ENCODE measurements at regions not wholly inside any gene's neighbourhood (a gene's known extent, or its start where the extent isn't known, plus 50 kb on each side); places are given as distances from the start of the nearest gene placed in this dataset.
"Not testable (repeated sequence)": the region's sequence is repeated elsewhere in the genome, so short reads cannot be mapped to it uniquely, and the experiment has no call there.

GRCh38 chr15:101876031-101876430, 64.0 kb downstream of the OR4F15 start:
- DNase-seq (ENCODE audit: low read depth in 3 of 3): not testable (repeated sequence)

GRCh38 chr15:101877649-101878048, 65.6 kb downstream of the OR4F15 start:
- not testable (repeated sequence) for DNase-seq (ENCODE audit: low read depth in 3 of 3)

DNA sequence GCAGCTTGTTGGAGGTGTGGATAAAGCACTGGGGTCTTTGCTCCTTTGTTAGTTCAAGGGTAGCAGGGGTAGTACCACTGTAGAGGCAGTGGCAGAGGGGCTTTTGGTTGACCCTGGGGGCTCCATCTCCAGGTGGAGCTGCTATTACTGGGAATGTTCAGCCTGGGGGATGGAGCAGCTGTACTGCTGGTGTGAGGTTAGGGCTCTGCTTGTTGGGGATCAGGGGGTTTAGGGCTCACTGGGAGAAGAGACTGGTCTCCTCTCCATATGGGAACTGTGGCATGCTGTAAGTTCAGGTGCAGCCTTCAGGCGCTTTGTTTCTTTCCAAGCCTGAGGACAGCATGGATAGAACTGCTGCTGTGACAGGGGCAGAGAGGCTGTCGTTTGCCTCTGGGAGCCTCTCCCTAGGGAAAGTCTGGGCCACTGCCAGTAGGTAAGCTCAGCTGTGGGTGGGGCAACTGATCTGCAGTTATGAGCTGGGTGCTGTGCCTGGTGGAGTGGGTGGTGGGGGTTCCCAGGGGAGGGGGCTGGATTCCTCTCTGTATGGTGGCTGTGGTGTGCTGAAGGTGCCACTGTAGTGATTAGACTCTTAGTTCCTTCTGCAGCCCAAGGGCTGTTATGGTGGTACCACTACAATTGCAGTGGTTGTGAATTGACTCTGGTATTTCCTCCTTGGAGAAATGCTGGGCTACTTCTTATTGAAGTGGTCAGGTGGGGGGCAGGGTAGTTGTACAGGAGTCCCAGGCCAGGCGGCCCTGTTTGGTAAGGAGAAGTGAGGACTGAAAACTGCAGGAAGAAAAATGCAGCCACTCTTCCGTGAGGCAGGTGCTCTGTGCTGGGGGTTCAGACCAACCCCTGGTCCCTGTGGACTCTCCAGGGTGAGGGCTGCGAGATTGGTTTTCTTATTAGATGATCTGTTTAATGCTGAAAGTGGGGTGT, 100.6 kb downstream of the OR4F15 start:
- DNase-seq (ENCODE audit: low read depth in 3 of 3): not testable (repeated sequence)

DNA sequence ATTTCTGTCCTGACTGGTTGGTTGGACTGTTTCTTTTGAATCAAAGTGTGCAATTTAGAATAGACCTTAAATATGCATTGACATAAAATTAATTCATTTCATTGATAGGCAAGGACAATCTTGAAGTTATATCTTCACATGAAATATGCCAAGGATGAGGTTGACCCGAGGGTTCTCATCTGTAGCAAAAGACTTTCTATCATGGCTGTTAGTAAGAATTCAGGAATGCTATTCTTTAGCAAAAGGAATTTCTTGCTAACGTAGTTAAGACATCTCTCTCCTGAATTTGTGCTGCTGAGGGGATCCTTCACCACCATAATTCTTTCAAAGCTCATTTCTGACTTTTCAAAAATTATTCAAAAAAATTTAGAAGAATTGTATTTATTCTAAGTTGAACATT, 112.6 kb downstream of the OR4F15 start:
- DNase-seq (ENCODE audit: low read depth in 3 of 3): not testable (repeated sequence)

- DNase-seq (ENCODE audit: low read depth in 3 of 3): not testable (repeated sequence)
Observed at GRCh38 chr15:101934506-101934905, 122.5 kb downstream of the OR4F15 start.

DNA sequence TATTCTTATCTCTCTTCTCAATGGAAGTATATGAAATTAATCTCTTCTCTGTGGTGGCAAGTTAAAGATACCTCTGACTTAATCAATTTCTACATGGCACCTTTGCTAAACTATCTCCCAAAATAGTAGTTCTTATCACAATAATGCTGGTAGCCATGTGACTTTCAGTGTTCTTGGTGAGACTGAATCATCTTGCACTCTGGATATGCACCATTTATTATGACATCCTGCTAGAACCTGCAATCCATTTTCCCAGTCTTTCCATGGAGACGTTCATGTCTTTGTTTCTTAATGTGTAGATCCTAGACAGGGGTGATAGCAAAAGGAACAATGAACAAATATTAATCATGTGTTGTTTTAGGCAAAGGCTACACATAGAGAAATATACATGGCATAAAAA, 125.4 kb downstream of the OR4F15 start:
- DNase-seq (ENCODE audit: low read depth in 3 of 3): not testable (repeated sequence)

DNA sequence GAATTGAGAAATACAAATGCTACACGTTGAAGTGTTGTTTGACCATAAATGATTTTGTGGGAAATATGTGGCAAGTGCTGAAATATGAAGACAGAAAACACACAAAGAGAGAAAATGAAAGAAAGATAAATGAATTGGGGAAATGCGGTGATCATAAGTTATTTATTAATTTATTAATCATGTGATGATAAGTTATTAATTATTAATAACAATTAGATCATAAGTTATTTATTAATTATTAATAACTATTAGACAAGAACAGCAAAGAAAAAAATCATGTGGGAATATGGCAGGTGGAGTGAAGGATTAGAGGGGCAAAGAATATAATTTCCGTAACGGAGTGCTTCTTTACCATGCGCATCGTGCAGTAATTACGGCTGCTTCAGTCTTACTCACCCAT, 126.6 kb downstream of the OR4F15 start:
- DNase-seq (ENCODE audit: low read depth in 3 of 3): not testable (repeated sequence)

GRCh38 chr15:101945896-101946295, 133.9 kb downstream of the OR4F15 start:
- DNase-seq (ENCODE audit: low read depth in 3 of 3): not testable (repeated sequence)

- DNase-seq (ENCODE audit: low read depth in 3 of 3): not testable (repeated sequence)
Observed at GRCh38 chr15:101948491-101949010, 136.5 kb downstream of the OR4F15 start.

GRCh38 chr15:101949380-101950065, 137.5 kb downstream of the OR4F15 start:
- not testable (repeated sequence) for DNase-seq (ENCODE audit: low read depth in 3 of 3)

- DNase-seq (ENCODE audit: low read depth in 3 of 3): not testable (repeated sequence)
Observed at GRCh38 chr15:101953993-101954392, 142.0 kb downstream of the OR4F15 start.

DNA sequence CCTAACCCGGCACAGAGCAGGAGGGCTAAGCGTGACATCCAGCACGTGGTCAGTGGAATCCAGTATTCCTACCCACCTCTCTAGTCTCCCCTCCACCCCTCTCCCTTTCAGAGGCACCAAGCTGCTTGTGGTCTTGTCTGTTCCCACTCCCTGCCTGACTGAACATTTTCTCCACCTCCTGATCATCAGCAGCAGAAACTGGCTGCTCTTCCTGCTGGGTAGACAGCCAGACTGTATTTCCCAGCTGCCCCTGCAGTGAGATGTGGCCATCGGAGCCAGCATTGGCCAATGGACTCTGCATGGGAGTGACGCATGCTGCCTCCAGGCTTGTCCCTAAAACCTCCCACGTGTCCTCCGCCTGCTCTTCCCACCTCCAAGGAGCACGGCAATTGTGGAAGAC, 143.8 kb downstream of the OR4F15 start:
- not testable (repeated sequence) for DNase-seq (ENCODE audit: low read depth in 3 of 3)

GRCh38 chr15:101958656-101959055, 146.7 kb downstream of the OR4F15 start:
- DNase-seq (ENCODE audit: low read depth in 3 of 3): not testable (repeated sequence)

GRCh38 chr15:101961263-101961662, 149.3 kb downstream of the OR4F15 start:
- not testable (repeated sequence) for DNase-seq (ENCODE audit: low read depth in 3 of 3)

- DNase-seq (ENCODE audit: low read depth in 3 of 3): not testable (repeated sequence)
Observed at GRCh38 chr15:101961765-101962164, 149.8 kb downstream of the OR4F15 start.

DNA sequence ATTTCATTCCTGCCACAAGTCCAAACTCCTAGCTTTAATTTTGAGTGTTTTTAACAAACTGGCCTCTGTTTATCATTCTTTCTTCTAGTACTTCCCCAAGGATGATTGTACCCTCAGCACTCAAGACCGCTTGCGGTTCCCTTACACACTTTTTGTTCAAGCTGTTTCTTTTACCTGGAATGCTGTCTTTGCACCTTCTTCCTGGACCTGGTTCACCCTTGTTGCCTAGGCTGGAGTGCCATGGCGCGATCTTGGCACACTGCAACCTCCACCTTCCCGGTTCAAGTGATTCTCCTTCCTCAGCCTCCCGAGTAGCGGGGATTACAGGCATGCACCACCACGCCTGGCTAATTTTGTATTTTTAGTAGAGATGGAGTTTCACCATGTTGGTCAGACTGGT, 151.7 kb downstream of the OR4F15 start:
- not testable (repeated sequence) for DNase-seq (ENCODE audit: low read depth in 3 of 3)

GRCh38 chr15:101965353-101965752, 153.4 kb downstream of the OR4F15 start:
- not testable (repeated sequence) for DNase-seq (ENCODE audit: low read depth in 3 of 3)

DNA sequence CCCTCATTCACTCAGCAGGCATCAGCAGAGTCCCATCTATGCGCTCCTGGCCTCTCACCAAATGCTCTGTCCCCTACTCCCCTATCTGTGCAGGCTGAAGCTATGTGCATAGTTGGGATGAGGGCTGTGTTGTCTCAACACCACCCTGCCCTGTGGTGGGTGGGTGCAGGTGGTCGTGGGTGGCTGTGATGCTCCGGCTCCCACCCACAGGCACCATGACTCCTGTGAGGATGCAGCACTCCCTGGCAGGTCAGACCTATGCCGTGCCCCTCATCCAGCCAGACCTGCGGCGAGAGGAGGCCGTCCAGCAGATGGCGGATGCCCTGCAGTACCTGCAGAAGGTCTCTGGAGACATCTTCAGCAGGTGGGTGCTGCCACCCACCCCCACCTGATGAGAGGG, 153.9 kb downstream of the OR4F15 start:
- DNase-seq (ENCODE audit: low read depth in 3 of 3): not testable (repeated sequence)

DNA sequence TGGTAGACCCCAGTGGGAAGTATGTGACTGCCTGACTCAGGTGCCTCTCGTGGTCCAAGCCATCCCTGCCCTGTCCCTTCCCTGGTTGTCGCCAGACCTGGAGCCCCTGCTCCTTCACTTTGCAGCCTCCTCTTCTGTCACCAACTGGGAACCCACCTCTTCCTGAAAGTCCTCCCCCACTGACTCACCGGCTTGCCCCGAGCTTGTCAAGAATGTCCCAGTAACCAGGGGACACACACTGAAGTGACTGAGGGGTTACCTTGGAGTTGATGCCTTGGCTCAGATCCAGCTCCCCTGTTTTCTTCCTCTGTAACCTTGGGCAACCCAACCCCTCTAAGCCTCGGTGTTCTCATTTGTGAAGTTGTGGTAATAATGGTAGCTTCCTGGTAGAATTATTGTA, 155.4 kb downstream of the OR4F15 start:
- not testable (repeated sequence) for DNase-seq (ENCODE audit: low read depth in 3 of 3)

- not testable (repeated sequence) for DNase-seq (ENCODE audit: low read depth in 3 of 3)
Observed at GRCh38 chr15:101970605-101971004, 158.6 kb downstream of the OR4F15 start.

- not testable (repeated sequence) for DNase-seq (ENCODE audit: low read depth in 3 of 3)
Observed at GRCh38 chr15:101977281-101977680, 165.3 kb downstream of the OR4F15 start.

DNA sequence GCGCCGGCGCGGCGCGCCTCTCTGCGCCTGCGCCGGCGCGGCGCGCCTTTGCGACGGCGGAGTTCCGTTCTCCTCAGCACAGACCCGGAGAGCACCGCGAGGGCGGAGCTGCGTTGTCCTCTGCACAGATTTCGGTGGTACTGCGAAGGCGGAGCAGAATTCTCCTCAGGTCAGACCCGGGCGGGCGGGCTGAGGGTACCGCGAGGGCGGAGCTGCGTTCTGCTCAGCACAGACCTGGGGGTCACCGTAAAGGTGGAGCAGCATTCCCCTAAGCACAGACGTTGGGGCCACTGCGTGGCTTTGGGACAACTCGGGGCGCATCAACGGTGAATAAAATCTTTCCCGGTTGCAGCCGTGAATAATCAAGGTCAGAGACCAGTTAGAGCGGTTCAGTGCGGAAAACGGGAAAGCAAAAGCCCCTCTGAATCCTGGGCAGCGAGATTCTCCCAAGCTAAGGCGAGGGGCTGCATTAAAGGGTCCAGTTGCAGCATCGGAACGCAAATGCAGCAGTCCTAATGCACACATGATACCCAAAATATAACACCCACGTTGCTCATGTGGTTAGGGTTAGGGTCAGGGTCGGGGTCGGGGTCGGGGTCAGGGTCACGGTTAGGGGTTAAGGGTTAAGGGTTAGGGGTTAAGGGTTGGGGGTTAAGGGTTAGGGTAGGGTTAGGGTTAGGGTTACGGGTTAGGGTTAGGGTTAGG, 168.4 kb downstream of the OR4F15 start:
- DNase-seq (ENCODE audit: low read depth in 3 of 3): peak in 1 of 3 experiments; percentile 22
